Lower leg skin (tissue), 3 donors: ENCODE measurements at regions not wholly inside any gene's neighbourhood (a gene's known extent, or its start where the extent isn't known, plus 50 kb on each side); places are given as distances from the start of the nearest gene placed in this dataset.
"Not testable (repeated sequence)": the region's sequence is repeated elsewhere in the genome, so short reads cannot be mapped to it uniquely, and the experiment has no call there.

Source experiments
- CTCF ChIP-seq, 3 donors: fragments of 450-650 bp; IDR thresholded peaks; one replicate each; pipeline ENCODE4 v1.5.1; 2016; ENCODE audit warnings: antibody characterized with exemption in 3 of 3, mild to moderate bottlenecking in 3 of 3, moderate library complexity in 2 of 3
- POLR2A ChIP-seq, 2 donors: fragments of 450-650 bp; IDR thresholded peaks; one replicate each; pipeline ENCODE4 v1.6.1; 2016 to 2017; ENCODE audit warnings: antibody characterized with exemption in 2 of 2, mild to moderate bottlenecking in 1 of 2, moderate library complexity in 1 of 2

- TF ChIP-seq CTCF, POLR2A (IDR thresholded peaks at IDR 0.05): not testable (repeated sequence)
These were observed 391.6 kb upstream of the CYLC2 start for GRCh38 chr9:102603198-102604195.
